C4-2B (cell line): ENCODE measurements at regions not wholly inside any gene's neighbourhood (a gene's known extent, or its start where the extent isn't known, plus 50 kb on each side); places are given as distances from the start of the nearest gene placed in this dataset.

Experiments
- CTCF ChIP-seq: fragments of 450-650 bp; conservative IDR thresholded peaks from 2 replicates; pipeline ENCODE4 v1.5.1; 2017; ENCODE audit warnings: mild to moderate bottlenecking
- ZFX ChIP-seq: fragments of 450-650 bp; IDR thresholded peaks from 2 replicates; pipeline ENCODE4 v1.6.1; 2017

DNA sequence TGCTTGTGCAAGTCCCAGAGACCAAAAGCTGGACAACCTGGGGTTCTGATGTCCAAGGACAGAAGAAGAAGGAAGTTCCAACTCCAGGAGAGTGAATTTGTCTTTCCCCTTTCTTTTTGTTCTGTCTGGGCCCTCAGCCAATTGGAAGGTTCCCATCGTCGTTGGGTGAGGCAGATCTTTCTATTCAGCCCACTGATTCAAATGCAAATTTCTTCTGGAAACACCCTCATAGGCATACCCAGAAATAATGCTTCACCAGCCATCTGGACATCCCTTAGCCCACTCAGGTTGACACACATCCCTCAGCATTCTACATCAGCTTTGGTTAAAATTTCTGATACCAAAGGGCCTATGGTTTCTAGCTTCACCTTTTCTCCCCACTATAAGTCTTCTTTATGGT lies 156.5 kb downstream of the SP3 start:
- TF ChIP-seq CTCF (no peak), ZFX (no peak)
